ENCODE measurements at regions not wholly inside any gene's neighbourhood (a gene's known extent, or its start where the extent isn't known, plus 50 kb on each side); places are given as distances from the start of the nearest gene placed in this dataset.
"Not testable (repeated sequence)": the region's sequence is repeated elsewhere in the genome, so short reads cannot be mapped to it uniquely, and the experiment has no call there.

- DNase-seq: peak; percentile 90
Measured at GRCh38 chr6:167676000-167676665, 150.6 kb upstream of the AFDN start.

GRCh38 chr6:167676666-167677421, 149.9 kb upstream of the AFDN start:
- peak; percentile 28 for DNase-seq

DNA sequence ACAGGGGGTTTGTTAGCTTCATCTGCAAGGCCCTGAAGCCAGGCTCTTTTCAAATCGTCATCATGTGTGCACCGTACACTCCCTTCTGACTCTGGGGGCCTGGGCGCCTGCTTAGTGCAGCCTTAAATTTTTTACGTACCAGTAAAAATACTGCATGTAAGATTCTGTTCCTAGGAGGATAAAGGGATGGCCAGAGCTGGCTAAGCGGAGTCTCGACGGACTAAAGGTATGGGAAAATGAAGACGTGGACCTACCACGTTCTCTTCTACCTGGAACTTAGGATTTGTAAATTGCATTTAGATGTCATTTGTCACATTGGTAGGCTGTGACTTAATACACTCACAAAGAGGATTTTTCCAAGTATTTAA, 149.3 kb upstream of the AFDN start:
- DNase-seq: peak; percentile 28

GRCh38 chr6:167678102-167679101, 148.3 kb upstream of the AFDN start:
- DNase-seq: peak; percentile 69

- DNase-seq: no peak
Measured at GRCh38 chr6:167679122-167679736, 147.5 kb upstream of the AFDN start.

GRCh38 chr6:167679790-167680604, 146.7 kb upstream of the AFDN start:
- no peak for DNase-seq

DNA sequence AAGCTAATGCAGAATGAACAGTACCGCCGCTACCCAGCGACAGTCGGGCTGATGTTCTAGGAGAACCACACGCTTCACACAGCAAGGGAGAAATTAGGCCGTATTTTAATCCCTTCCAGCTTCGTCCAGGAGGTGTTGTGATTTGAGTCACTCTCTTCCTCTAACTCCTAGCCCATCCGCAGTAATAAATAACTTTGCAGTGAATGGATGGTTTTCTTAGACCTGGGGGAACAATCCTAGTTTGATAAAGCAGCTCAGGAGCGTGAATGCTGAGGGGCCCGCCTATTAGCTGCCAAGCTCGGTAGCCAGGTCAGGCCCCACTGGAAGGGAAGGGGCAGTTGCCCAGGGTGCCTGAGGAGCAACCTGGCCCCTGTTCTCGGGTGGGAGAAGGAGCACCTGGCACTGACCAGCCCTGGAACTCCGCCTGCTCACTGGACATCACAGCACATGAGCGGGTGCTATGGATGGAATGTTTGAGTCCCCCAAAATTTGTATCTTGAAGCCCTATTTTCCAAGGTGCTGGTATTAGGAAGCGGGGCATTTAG, 146.0 kb upstream of the AFDN start:
- DNase-seq: no peak

- DNase-seq: no peak
Measured at GRCh38 chr6:167682125-167682524, 144.6 kb upstream of the AFDN start.

DNA sequence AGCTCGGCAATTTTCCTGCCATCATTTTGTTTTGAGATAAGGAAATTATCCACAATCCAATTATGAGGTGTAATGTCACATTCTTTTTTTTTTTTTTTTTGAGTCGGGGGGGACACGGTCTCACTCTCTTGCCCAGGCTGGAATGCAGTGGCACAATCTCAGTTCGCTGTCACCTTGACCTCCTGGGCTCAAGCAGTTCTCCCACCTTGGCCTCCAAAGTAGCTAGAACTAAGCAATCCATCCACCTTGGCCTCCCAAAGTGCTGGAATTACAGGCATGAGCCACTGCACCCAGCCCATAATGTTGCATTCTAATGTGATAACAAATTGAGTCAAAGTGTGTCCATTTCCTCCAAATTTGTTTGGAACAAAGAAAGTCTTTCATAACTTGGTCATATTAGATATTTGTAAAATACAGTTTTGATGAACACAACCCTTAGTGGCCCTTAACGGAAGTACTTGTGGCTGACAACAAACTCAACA, 144.1 kb upstream of the AFDN start:
- DNase-seq: no peak

- peak; percentile 92 for DNase-seq
Measured at GRCh38 chr6:167683028-167683862, 143.5 kb upstream of the AFDN start.

DNA sequence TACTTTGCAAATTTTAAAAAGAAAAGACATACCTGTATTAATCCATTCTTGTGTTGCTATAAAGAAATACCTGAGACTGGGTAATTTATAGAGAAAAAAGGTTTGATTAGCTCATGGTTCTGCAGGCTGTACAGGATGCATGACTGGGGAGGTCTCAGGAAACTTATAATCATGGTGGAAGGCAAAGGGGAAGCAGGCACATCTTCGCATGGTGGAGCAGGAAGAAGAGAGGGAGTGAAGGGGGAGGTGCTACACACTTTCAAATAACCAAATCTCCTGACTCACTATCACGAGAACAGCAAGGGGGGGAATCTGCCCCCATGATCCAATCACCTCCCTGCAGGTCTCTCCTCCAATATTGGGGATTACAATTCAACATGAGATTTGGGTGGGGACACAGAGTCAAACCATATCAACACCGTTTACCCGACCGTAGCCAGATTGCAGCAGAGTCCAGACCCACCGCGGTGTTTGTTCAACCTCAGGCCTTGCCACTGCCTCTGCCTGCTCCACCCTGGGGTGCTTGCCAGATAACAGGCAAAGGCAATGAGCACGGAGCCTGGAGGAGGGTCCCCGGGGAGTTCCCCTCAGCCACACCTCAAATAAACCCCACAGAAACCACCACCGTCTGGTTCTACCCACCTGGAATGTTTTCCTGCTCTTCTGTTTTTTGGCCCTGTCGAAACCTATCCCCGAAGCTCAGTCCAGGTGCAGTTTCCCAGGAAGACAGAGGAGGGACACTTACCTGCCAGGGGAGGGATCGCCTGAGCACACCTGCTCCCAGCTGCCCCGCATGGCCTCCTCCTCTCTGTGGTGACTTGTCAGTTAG, 142.2 kb upstream of the AFDN start:
- DNase-seq: peak; percentile 91

GRCh38 chr6:167685654-167686053, 141.1 kb upstream of the AFDN start:
- peak; percentile 25 for DNase-seq

DNA sequence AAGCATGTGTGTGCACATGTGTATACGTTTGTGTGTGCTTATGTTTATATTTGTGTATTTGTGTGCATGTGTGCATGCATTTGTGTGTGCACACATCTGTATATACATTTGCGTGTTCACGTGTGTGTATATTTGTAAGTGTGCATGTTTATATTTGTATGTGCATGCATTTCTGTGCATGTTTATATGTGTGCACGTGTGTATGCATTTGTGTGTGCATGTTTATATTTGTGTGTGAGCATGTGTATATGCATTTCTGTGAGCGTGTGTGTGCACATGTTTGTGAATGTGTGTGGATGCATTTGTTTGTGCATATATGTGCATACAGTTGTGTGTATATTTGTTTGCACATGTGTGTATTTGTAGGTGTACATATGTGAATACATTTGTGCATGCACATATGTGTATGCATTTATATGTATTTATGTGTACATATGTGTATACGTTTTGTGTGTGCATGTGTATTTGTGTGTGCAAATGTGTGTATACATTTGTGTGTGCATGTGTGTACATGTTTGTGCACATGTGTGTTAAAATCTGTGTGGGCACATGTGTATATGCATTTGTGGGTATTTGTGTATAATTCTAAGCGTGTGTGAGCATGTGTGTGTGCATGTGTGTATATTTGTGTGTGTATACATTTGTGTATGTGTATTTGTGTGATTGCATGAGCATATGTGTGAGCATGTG, 140.4 kb upstream of the AFDN start:
- DNase-seq: no peak

DNA sequence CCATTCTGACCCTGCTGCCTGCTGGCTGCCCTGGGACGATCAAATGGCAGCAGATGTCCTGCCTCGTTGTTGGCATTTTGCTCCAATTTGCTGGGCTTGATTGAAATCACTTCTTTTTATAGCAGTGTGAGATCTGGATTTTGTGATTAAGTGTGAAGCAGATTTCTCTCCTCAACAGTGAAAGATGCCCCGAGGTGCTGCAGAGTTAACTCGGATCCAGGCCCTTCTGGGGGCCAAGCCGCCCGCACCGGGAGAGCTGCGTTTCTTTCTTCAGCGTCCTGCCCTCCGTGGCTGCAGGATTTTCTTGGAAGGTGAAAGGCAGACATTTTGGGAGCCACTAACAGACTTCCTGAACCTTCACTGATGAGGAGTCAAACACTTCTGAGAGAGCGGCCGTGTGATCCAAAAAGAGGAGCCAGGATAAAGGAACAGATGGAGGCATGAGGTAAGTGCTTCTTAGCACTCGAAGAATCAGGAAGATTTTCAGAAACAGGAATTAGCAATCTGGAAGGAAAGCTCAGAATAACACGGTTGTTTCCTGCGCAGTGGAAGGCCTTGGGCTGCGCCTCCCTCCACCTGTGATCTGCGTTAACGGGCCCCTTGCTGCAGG, 139.5 kb upstream of the AFDN start:
- no peak for DNase-seq

DNA sequence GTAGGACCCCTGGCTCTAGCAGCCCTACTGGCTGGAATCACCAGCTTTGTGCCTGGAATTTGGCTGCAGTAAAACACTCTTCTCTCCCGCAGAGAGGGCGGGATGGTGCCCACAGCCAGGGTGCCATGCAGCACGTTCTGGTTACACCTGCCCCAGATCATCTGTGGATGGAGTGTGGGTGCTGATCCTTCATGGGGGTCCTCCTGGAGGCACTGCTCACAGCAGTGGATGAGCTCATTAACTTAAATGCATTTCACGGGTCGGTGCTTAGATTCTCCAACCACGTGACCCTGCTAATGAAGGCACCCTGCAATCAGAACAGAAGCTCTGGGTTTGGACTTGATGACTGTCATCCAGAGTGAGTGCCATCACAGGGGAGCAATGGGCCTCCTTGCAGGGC, 138.6 kb upstream of the AFDN start:
- no peak for DNase-seq

- DNase-seq: no peak
Measured at GRCh38 chr6:167689278-167689677, 137.4 kb upstream of the AFDN start.

- DNase-seq: no peak
Measured at GRCh38 chr6:167689751-167690150, 137.0 kb upstream of the AFDN start.

DNA sequence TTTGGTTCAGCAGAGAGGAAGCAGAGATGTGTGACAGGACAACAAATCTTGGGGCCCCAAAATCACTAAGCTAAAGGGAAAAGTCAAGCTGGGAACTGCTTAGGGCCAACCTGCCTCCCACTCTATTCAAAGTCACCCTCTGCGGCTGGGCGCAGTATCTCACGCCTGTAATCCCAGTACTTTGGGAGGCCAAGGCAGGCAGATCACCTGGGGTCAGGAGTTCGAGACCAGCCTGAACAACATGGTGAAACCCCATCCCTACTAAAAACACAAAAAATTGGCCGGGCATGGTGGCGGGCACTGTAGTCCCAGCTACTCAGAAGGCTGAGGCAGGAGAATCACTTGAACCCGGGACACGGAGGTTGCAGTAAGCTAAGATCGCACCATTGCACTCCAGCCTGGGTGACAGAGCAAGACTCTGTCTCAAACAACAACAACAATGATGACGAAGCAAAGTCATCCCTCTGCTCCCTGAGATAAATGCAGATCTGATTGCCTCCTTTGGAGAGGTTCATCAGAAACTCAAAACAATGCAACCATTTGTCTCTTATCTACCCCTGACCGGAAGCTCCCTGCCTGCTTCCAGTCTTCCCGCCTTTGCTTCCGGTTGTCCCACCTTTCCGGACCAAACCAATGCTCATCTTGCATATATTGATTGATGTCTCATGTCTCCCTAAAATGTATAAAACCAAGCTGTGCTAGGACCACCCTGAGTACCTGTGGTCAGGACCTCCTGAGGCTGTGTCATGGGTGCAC, 136.4 kb upstream of the AFDN start:
- not testable (repeated sequence) for DNase-seq
